Chondrocyte (in vitro differentiated cells): ENCODE measurements at regions not wholly inside any gene's neighbourhood (a gene's known extent, or its start where the extent isn't known, plus 50 kb on each side); places are given as distances from the start of the nearest gene placed in this dataset.

Source experiments
- DNase-seq: peaks from one replicate; pipeline ENCODE4 v3.0.0; 2021; ENCODE audit warnings: mixed read lengths, low spot score
- H3K27ac Mint-ChIP-seq: one replicate; pipeline ENCODE4 v1.8.0; 2021; ENCODE audit warnings: mild to moderate bottlenecking, moderate library complexity, mixed read lengths; ENCODE audit not compliant: unreplicated experiment
- H3K27me3 Mint-ChIP-seq: 2 replicates; pipeline ENCODE4 v1.8.0; 2021; ENCODE audit warnings: low read depth, mixed read lengths
- H3K36me3 Mint-ChIP-seq: 2 replicates; pipeline ENCODE4 v1.8.0; 2021; ENCODE audit warnings: low read depth, mixed read lengths
- H3K4me1 Mint-ChIP-seq: 2 replicates; pipeline ENCODE4 v1.8.0; 2021; ENCODE audit warnings: low read depth, mild to moderate bottlenecking, mixed read lengths
- H3K4me3 Mint-ChIP-seq: one replicate; pipeline ENCODE4 v1.8.0; 2021; ENCODE audit warnings: mild to moderate bottlenecking, moderate library complexity, mixed read lengths; ENCODE audit not compliant: unreplicated experiment
- H3K9me3 Mint-ChIP-seq: 2 replicates; pipeline ENCODE4 v1.8.0; 2021; ENCODE audit warnings: low read depth, mixed read lengths
- TF ChIP-seq, protein P1 (sequence below): fragments of 200-600 bp; sonication (generic); IDR thresholded peaks from 2 replicates; pipeline ENCODE4 v1.5.0; 2021; ENCODE audit warnings: antibody characterized with exemption, mild to moderate bottlenecking, moderate library complexity

- Mint-ChIP-seq H3K27ac (no peak overlapping the region), H3K27me3 (peaks cover 19% of the 10 kb centered on the region), H3K4me1 (no peaks in the 10 kb centered on the region), H3K36me3 (peaks cover 5% of the 10 kb centered on the region), H3K4me3 (no peak overlapping the region), H3K9me3 (peaks cover 23% of the 10 kb centered on the region)
- TF ChIP-seq, protein P1, sequence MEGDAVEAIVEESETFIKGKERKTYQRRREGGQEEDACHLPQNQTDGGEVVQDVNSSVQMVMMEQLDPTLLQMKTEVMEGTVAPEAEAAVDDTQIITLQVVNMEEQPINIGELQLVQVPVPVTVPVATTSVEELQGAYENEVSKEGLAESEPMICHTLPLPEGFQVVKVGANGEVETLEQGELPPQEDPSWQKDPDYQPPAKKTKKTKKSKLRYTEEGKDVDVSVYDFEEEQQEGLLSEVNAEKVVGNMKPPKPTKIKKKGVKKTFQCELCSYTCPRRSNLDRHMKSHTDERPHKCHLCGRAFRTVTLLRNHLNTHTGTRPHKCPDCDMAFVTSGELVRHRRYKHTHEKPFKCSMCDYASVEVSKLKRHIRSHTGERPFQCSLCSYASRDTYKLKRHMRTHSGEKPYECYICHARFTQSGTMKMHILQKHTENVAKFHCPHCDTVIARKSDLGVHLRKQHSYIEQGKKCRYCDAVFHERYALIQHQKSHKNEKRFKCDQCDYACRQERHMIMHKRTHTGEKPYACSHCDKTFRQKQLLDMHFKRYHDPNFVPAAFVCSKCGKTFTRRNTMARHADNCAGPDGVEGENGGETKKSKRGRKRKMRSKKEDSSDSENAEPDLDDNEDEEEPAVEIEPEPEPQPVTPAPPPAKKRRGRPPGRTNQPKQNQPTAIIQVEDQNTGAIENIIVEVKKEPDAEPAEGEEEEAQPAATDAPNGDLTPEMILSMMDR = no peak
- DNase-seq = no peak
Measured at GRCh38 chr2:106658616-106659015, 171.5 kb downstream of the CD8B2 start.

DNA sequence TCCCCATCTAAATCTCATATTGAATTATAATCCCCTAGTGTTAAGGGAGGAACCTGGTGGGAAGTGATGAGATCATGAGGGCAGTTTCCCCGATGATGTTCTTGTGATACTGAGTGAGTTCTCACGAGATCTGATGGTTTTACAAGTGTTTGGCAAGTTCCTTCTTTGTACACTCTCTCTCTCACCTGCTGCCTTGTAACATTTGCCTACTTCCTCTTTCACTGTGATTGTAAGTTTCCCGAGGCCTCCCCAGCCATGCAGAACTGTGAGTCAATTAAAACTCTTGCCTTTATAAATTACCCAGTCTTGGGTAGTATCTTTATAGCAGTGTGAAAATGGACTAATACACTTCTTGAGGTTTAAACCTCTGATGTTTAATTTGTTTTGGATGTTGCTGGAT lies 177.5 kb downstream of the CD8B2 start:
- Mint-ChIP-seq H3K4me1 (no peaks in the 10 kb centered on the region), H3K4me3 (no peak overlapping the region), H3K27ac (no peak overlapping the region), H3K9me3 (peaks cover 16% of the 10 kb centered on the region), H3K27me3 (peaks cover 19% of the 10 kb centered on the region), H3K36me3 (no peaks in the 10 kb centered on the region)
- DNase-seq = no peak
- TF ChIP-seq, protein P1 = no peak

- Mint-ChIP-seq H3K27ac (no peak overlapping the region), H3K36me3 (no peaks in the 10 kb centered on the region), H3K9me3 (peaks cover 35% of the 10 kb centered on the region), H3K4me1 (no peaks in the 10 kb centered on the region), H3K27me3 (peaks cover 15% of the 10 kb centered on the region), H3K4me3 (no peak overlapping the region)
- TF ChIP-seq, protein P1 = no peak
- no peak for DNase-seq
Measured at GRCh38 chr2:106667478-106668070, 180.4 kb downstream of the CD8B2 start.

DNA sequence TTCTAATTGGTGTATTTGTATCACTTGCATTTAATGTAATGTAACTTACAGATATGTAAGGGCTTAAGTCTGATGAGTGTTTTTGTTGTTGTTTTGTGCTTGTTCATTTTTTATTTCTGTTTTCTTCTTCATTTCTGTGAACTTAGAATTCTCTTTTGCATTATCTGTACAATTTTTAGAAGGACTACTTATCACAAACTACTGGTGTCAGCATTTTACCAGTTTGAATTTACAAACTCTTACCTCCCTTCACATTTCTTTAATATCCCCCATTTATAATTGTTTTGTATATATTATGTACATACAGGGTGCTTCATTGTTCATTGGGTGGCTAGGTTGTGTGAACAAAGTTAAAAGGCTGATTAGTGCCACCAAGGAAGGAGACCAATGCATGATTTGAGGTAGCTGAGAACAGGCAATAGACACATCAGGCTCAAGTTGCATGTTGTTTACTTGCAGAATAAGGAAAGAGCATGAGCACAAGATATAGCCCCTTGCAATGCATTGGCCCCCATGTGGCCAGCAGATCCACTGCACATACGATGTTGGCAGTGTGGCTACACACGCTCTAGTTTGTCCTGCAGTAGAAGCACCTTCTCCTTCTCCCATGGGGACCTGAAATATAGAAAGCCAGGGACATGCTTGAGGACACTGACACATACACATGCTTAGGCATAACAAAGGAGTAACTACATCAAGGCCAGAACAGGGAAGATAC lies 198.2 kb downstream of the CD8B2 start:
- no peaks in the 10 kb centered on the region for H3K4me1 Mint-ChIP-seq
- H3K9me3 Mint-ChIP-seq = peaks cover 27% of the 10 kb centered on the region
- H3K27ac Mint-ChIP-seq = no peak overlapping the region
- peaks cover 22% of the 10 kb centered on the region for H3K27me3 Mint-ChIP-seq
- DNase-seq = no peak
- H3K36me3 Mint-ChIP-seq = peaks cover 10% of the 10 kb centered on the region
- H3K4me3 Mint-ChIP-seq = no peak overlapping the region
- TF ChIP-seq, protein P1 = no peak

DNA sequence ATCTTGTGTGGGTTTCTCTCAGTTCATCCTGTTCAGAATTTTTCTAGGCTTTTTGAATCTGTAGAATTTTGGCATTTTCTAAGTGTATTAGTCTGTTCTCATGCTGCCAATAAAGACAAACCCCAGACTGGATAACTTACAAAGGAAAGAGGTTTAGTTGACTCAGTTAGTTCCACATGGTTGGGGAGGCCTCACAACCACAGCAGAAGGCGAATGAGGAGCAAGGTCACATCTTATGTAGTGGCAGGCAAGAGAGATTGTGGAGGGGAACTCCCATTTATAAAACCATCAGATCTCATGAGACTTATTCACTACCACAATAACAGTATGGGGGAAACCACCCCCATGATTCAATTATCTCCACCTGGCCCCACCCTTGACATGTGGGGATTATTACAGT lies 199.2 kb downstream of the ST6GAL2 start:
- H3K4me1 Mint-ChIP-seq = no peaks in the 10 kb centered on the region
- no peak for DNase-seq
- H3K27ac Mint-ChIP-seq = no peak overlapping the region
- peaks cover 10% of the 10 kb centered on the region for H3K36me3 Mint-ChIP-seq
- H3K27me3 Mint-ChIP-seq = peaks cover 22% of the 10 kb centered on the region
- H3K9me3 Mint-ChIP-seq = peaks cover 31% of the 10 kb centered on the region
- TF ChIP-seq, protein P1 = no peak
- no peak overlapping the region for H3K4me3 Mint-ChIP-seq
